GM19463 (cell line): ENCODE measurements at regions not wholly inside any gene's neighbourhood (a gene's known extent, or its start where the extent isn't known, plus 50 kb on each side); places are given as distances from the start of the nearest gene placed in this dataset.

ENCODE experiments used
- ATAC-seq: cut with Tn5 transposase; IDR thresholded peaks from one replicate; pipeline ENCODE4 v1.9.1; 2021; ENCODE audit warnings: mild to moderate bottlenecking, moderate library complexity; ENCODE audit not compliant: unreplicated experiment

GRCh38 chr17:72439893-72440502, 319.2 kb downstream of the SOX9 start:
- no peak for ATAC-seq

- ATAC-seq = no peak
These were observed 320.1 kb downstream of the SOX9 start for GRCh38 chr17:72440961-72441360.

DNA sequence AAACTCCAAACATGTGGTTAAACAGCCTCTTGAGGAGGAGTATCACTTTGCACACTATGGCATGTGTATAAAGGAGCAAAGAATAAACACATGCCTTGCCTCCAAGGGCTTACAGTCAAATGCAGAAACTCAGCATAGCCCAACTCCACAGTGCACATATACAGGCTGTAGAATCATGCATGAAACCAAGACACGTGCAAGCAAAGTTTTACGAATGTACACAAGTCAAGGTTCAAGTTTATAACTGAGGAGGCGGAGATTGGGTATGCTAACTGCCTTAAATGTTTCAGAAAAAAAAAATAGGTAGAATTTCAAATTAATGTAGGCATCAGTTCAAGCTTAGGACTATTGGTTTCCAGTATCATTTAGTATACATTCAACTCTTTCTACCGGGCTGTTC, 321.1 kb downstream of the SOX9 start:
- ATAC-seq = no peak

- ATAC-seq = no peak
These were observed 323.8 kb downstream of the SOX9 start for GRCh38 chr17:72444517-72445054.

DNA sequence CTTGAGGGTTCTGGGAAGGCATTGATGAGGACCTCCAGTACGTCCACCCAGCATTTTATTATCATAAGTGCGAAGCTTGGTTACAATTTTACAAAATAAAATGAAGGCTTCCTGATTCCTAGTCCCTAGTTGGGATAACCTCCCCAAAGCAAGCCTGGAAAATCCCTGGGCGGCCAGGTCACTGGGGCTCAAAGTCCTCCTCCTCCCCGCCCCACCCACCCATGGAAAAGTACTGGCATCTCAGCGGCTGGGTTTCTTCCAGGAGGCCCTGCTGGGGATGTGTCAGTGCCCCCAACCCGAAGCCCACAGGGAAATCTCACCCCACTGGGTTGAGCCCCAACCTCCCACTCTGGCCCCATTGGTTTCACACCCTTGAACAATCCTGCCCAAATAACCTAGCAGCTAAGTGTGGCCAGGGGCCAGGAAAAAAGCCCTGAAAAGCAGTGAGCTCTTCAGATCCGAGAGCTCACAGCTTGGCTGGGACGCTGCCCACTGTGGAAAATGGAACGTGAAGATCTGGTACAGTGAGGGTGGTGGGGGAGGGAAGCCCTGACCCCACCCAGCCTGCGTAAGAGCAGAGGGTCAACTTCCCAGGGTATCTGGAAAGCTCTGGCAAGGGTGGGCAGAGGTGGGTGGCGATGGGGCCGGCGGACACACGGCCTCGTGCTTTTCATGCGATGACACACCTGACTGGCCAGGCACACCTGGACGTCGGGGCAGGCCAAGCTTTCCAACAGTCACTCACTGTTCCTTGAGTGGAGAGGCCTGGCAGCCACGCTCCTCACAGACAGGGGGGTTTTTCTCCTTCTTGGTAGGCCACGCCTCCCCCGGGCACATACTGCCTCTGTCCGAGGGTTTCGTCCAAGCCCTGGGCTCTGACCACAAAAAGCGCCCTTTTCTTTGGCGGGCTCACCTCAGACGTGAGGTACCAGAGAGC, 324.5 kb downstream of the SOX9 start:
- ATAC-seq = no peak

- ATAC-seq = no peak
These were observed 325.3 kb downstream of the SOX9 start for GRCh38 chr17:72446118-72446517.

- ATAC-seq = no peak
These were observed 325.9 kb downstream of the SOX9 start for GRCh38 chr17:72446525-72447250.

GRCh38 chr17:72447251-72447640, 326.4 kb downstream of the SOX9 start:
- ATAC-seq = no peak

- no peak for ATAC-seq
These were observed 327.2 kb downstream of the SOX9 start for GRCh38 chr17:72448019-72448418.

- ATAC-seq = peak; percentile 62
These were observed 331.7 kb downstream of the SOX9 start for GRCh38 chr17:72452286-72453173.

GRCh38 chr17:72454342-72454741, 333.5 kb downstream of the SOX9 start:
- no peak for ATAC-seq

GRCh38 chr17:72455562-72455961, 334.7 kb downstream of the SOX9 start:
- ATAC-seq = no peak

GRCh38 chr17:72456075-72456474, 335.3 kb downstream of the SOX9 start:
- no peak for ATAC-seq

DNA sequence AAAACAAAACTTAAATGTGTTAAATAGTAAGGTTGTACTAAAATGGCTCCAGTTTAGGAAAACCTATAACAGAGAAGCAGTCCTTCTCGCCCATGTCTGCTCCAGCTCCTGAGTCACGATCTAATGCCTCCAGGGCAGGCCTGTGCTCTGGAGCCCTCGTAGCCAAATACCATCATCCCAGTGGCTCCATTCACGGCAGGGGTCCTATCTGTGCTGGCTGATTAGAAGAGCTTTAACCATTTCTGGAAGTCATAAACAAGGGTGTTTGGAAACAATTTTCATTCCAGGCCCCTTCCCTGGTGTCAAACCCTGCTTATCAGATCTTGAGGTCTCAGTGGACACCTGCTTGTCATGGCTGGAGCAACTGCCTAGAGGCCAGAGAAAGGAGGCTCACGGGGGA, 336.9 kb downstream of the SOX9 start:
- ATAC-seq = no peak

- no peak for ATAC-seq
These were observed 337.5 kb downstream of the SOX9 start for GRCh38 chr17:72458301-72458700.

GRCh38 chr17:72460711-72461110, 339.9 kb downstream of the SOX9 start:
- no peak for ATAC-seq

- ATAC-seq = no peak
These were observed 340.9 kb downstream of the SOX9 start for GRCh38 chr17:72461757-72462156.

GRCh38 chr17:72462407-72462806, 341.6 kb downstream of the SOX9 start:
- no peak for ATAC-seq

- no peak for ATAC-seq
These were observed 342.0 kb downstream of the SOX9 start for GRCh38 chr17:72462814-72463213.
